Liver (tissue), 3 donors: ENCODE measurements at regions not wholly inside any gene's neighbourhood (a gene's known extent, or its start where the extent isn't known, plus 50 kb on each side); places are given as distances from the start of the nearest gene placed in this dataset.

ENCODE experiments used
- FOXA1 ChIP-seq: IDR thresholded peaks from 2 replicates; pipeline ENCODE4 v1.6.1; 2016; ENCODE audit warnings: antibody characterized with exemption
- GABPA ChIP-seq, 2 donors: IDR thresholded peaks in 1 of 2; conservative IDR thresholded peaks in 1 of 2; 2 replicates each; pipeline ENCODE4 v1.6.1; 2016; ENCODE audit warnings: antibody characterized with exemption in 2 of 2, mild to moderate bottlenecking in 1 of 2, moderate library complexity in 1 of 2
- HNF4A ChIP-seq, 2 donors: conservative IDR thresholded peaks; 2 replicates each; pipeline ENCODE4 v1.6.1; 2016; ENCODE audit warnings: antibody characterized with exemption in 2 of 2, mild to moderate bottlenecking in 2 of 2
- RAD21 ChIP-seq, 2 donors: IDR thresholded peaks; 2 replicates each; pipeline ENCODE4 v1.6.1; 2016; ENCODE audit warnings: antibody characterized with exemption in 2 of 2, mild to moderate bottlenecking in 2 of 2
- TAF1 ChIP-seq: conservative IDR thresholded peaks from 2 replicates; pipeline ENCODE4 v1.6.1; 2016; ENCODE audit warnings: antibody characterized with exemption, mild to moderate bottlenecking
- TF ChIP-seq, protein P1 (sequence below): fragments of 150-350 bp; IDR thresholded peaks from 2 replicates; pipeline ENCODE4 v1.5.1; 2017; ENCODE audit warnings: improper control_type of control experiment, low read depth, low read length; ENCODE audit not compliant: missing input control
- TF ChIP-seq, protein P2 (sequence below): IDR thresholded peaks from 2 replicates; pipeline ENCODE4 v1.6.1; 2016; ENCODE audit warnings: antibody characterized with exemption
- TF ChIP-seq, protein P3 (sequence below): IDR thresholded peaks from 2 replicates; pipeline ENCODE4 v1.6.1; 2016; ENCODE audit warnings: antibody characterized with exemption, mild to moderate bottlenecking
- donor health status: healthy.
- donor health status: healthy.

DNA sequence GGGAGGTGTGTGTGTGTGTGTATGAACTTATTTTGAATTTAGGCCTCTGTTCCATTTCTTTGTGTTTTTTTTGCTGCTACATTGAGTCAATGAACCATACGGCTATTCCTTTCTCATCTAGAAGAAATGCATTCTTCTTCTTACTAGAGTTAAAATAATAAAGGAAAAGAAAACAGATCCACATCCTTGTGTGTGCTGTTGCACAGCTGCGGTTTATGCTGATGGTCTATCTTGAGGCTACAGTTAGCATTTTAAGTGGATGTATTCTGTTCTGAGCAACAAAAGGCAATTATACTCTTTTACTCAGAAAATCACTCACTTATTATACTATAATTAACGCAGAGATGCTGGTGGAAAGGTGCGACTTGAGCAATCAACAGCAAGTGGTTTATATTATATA, 615.0 kb upstream of the MBL2 start:
- TF ChIP-seq, protein P1, sequence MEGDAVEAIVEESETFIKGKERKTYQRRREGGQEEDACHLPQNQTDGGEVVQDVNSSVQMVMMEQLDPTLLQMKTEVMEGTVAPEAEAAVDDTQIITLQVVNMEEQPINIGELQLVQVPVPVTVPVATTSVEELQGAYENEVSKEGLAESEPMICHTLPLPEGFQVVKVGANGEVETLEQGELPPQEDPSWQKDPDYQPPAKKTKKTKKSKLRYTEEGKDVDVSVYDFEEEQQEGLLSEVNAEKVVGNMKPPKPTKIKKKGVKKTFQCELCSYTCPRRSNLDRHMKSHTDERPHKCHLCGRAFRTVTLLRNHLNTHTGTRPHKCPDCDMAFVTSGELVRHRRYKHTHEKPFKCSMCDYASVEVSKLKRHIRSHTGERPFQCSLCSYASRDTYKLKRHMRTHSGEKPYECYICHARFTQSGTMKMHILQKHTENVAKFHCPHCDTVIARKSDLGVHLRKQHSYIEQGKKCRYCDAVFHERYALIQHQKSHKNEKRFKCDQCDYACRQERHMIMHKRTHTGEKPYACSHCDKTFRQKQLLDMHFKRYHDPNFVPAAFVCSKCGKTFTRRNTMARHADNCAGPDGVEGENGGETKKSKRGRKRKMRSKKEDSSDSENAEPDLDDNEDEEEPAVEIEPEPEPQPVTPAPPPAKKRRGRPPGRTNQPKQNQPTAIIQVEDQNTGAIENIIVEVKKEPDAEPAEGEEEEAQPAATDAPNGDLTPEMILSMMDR: no peak
- TF ChIP-seq RAD21 (IDR thresholded peaks at IDR 0.05) (no peak), FOXA1 (no peak), TAF1 (no peak), HNF4A (conservative IDR thresholded peaks at IDR 0.05) (no peak), GABPA (IDR thresholded peaks at IDR 0.05 in 1 of 2, conservative IDR thresholded peaks at IDR 0.05 in 1 of 2) (no peak)
- TF ChIP-seq, protein P2, sequence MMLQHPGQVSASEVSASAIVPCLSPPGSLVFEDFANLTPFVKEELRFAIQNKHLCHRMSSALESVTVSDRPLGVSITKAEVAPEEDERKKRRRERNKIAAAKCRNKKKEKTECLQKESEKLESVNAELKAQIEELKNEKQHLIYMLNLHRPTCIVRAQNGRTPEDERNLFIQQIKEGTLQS: no peak
- TF ChIP-seq, protein P3, sequence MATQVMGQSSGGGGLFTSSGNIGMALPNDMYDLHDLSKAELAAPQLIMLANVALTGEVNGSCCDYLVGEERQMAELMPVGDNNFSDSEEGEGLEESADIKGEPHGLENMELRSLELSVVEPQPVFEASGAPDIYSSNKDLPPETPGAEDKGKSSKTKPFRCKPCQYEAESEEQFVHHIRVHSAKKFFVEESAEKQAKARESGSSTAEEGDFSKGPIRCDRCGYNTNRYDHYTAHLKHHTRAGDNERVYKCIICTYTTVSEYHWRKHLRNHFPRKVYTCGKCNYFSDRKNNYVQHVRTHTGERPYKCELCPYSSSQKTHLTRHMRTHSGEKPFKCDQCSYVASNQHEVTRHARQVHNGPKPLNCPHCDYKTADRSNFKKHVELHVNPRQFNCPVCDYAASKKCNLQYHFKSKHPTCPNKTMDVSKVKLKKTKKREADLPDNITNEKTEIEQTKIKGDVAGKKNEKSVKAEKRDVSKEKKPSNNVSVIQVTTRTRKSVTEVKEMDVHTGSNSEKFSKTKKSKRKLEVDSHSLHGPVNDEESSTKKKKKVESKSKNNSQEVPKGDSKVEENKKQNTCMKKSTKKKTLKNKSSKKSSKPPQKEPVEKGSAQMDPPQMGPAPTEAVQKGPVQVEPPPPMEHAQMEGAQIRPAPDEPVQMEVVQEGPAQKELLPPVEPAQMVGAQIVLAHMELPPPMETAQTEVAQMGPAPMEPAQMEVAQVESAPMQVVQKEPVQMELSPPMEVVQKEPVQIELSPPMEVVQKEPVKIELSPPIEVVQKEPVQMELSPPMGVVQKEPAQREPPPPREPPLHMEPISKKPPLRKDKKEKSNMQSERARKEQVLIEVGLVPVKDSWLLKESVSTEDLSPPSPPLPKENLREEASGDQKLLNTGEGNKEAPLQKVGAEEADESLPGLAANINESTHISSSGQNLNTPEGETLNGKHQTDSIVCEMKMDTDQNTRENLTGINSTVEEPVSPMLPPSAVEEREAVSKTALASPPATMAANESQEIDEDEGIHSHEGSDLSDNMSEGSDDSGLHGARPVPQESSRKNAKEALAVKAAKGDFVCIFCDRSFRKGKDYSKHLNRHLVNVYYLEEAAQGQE: no peak
